Middle frontal gyrus (tissue), 1 donor: ENCODE measurements at regions not wholly inside any gene's neighbourhood (a gene's known extent, or its start where the extent isn't known, plus 50 kb on each side); places are given as distances from the start of the nearest gene placed in this dataset.
"Not testable (repeated sequence)": the region's sequence is repeated elsewhere in the genome, so short reads cannot be mapped to it uniquely, and the experiment has no call there.

Experiments used
- DNase-seq: peaks from one replicate; pipeline ENCODE4 v3.0.0-alpha.2; 2015; ENCODE audit warnings: low spot score; ENCODE audit errors: extremely low spot score

- not testable (repeated sequence) for DNase-seq
These were observed 530.8 kb downstream of the GOLGA6L6 start for GRCh38 chr15:20010759-20011158.

DNA sequence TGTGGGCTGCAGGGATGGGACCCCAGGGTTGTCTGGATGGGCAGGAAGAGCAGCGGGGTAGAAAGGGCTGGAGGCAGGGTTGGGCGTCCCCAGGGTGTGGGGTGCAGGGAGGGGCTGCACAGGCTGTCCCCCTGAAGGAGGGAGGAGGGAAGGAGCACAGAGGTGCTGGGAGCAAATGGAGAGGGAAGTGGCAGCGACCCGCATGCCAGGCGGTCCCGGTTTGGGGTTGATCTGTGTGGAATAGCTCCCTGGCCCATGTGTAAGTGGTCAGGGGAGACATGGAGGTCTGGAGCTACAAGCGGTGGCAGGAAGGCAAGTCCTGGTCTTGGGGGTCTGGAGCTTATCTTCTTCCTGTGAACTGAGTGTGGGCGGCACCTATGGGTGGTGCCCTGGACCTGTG lies 532.0 kb downstream of the GOLGA6L6 start:
- DNase-seq, result not testable (repeated sequence)

- not testable (repeated sequence) for DNase-seq
These were observed 534.3 kb downstream of the GOLGA6L6 start for GRCh38 chr15:20007338-20007737.

- DNase-seq, result not testable (repeated sequence)
These were observed 538.1 kb downstream of the GOLGA6L6 start for GRCh38 chr15:20003471-20003870.

DNA sequence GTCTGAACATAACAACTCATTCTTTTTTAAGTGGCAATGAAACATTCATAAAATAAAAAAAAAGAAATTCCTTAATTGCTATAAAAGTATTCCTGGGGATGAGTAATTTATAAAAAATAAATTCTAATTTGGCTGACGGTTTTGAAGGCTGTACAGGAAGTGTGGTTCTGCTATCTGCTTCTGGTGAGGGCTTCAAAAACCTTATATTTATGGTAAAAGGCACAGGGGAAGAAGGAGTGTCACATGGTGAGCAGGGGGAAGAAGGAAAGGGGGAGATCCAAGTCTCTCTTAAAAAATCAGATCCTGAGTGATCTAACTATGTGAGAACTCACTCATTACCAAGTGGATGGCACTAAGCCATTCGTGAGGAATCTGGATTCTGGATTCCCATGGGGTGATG lies 539.0 kb downstream of the GOLGA6L6 start:
- not testable (repeated sequence) for DNase-seq

GRCh38 chr15:19996574-19997194 lies 544.9 kb downstream of the GOLGA6L6 start:
- not testable (repeated sequence) for DNase-seq

- not testable (repeated sequence) for DNase-seq
These were observed 546.3 kb downstream of the GOLGA6L6 start for GRCh38 chr15:19995296-19995695.

DNA sequence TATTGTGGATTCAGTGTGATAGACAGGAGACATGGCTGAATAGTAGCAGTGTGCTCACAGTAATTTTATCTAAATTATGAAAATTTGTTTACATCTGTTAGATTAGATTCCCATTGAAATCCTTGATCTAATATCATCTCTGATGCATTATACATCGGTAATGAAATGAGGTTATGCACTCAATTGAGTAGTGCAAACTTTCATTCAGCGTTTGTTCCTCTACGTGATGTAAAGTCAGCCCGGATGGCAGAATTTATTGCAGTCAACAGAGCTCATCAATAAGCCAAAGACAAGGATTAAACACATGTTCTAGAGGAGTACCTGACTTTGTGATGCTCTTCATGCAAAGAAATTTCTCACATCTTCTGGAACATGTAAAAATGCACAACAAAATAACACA lies 549.2 kb downstream of the GOLGA6L6 start:
- no peak for DNase-seq

GRCh38 chr15:19988094-19988660 lies 553.4 kb downstream of the GOLGA6L6 start:
- no peak for DNase-seq

DNA sequence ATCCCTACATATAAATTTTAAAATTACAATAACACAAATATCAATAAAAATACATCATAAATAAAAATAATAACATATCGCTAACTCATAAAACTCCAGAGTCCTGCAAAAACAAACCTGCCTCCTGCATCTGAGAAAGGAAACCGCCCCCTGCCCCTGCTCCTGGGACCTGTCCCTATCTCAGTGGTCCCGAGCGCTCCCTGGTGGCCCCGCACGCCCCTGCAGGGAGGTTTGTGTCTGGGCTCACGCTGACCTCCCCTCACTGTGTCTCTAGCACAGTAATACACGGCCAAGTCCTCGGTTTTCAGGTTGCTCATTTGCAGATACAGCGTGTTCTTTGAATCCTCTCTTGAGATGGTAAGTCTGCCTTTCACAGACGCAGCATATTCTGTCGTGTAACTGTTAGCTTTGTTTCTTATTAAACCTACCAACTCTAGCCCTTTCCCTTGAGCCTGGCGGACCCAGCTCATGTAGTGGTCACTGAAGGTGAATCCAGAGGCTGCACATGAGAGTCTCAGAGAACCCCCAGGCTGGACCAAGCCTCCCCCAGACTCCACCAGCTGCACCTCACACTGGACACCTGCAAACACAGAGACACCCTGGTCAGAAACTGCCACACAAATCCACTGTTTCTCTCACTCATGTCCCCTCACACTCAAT lies 554.1 kb downstream of the GOLGA6L6 start:
- no peak for DNase-seq

- no peak for DNase-seq
These were observed 557.5 kb downstream of the GOLGA6L6 start for GRCh38 chr15:19984101-19984500.

GRCh38 chr15:19974998-19975397 lies 566.6 kb downstream of the GOLGA6L6 start:
- no peak for DNase-seq

DNA sequence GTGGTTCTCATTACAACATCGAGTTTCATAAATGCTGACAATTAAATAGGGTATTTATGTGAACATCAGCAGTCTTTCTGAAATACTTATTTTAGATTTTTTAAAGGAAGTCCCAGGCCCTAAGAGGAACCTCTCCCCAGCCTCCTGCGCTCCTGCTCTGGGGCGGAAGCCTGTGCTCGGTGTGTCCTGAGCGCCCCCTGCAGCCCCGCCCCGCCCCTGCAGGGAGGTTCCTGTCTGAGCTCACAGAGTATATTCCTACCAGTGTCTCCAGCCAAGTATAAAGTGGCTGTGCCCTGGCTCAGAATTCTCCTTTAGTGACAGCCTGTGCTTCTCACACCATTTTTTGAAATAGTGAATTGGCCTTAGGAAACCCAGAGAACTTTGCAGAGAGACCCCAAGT lies 567.9 kb downstream of the GOLGA6L6 start:
- no peak for DNase-seq

DNA sequence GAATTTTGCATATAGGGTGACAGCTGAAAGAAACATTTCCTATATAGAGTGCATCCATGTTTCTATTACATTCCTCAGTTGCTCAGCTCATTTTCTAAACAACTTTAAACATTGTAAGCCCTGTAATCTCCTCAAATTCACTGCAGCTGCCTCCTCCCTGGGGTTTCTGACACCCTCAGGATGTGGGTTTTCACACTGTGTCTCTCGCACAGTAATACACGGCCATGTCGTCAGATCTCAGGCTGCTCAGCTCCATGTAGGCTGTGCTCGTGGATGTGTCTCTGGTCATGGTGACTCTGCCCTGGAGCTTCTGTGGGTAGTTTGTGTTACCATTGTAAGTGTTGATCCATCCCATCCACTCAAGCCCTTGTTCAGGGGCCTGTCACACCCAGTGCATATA lies 569.0 kb downstream of the GOLGA6L6 start:
- DNase-seq, result not testable (repeated sequence)

GRCh38 chr15:19965574-19965973 lies 576.0 kb downstream of the GOLGA6L6 start:
- DNase-seq, result not testable (repeated sequence)

DNA sequence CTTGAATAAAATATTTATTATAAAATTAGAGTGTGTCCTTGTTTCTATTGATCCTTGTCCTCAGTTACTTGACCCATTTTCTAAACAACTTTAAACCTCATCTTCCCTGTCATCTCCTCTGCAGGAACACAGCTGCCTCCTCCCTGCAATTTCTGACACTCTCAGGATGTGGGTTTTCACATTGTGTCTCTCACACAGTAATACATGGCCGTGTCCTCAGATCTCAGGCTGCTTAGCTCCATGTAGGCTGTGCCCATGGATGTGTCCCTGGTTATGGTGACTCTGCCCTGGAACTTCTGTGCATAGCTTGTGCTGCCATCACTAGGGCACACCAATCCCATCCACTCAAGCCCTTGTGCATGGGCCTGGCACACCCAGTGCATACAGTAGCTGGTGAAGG lies 577.1 kb downstream of the GOLGA6L6 start:
- DNase-seq, result not testable (repeated sequence)

GRCh38 chr15:19956124-19956796 lies 585.3 kb downstream of the GOLGA6L6 start:
- no peak for DNase-seq

DNA sequence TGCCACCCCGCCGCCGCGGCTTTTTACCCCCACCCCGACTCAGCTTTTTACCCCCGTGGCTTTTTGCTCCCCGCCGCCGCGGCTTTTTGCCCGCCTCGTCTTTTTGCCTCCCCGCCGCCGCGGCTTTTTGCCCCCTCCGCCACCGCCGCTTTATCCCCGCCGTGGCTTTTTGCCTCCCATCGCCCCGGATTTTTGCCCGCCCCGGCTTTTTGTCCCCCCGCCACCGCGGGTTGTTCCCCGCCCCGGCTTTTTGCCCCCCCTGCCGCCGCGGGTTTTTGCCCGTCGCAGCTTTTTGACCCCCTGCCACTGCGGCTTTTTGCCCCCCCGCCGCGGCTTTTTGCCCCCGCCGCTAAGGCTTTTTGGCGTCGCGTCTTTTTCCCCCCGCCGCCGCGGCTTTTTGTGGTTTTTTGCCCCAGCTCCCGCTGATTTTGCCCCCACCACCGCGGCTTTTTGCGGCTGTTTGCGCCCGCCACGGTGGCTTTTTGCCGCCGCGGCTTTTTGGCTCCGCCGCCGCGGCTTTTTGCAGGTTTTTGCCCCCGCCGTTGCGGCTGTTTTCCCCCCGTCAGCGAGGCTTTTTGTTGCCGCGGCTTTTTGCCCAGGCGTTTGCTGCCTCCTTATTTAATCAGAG lies 597.2 kb downstream of the GOLGA6L6 start:
- no peak for DNase-seq

DNA sequence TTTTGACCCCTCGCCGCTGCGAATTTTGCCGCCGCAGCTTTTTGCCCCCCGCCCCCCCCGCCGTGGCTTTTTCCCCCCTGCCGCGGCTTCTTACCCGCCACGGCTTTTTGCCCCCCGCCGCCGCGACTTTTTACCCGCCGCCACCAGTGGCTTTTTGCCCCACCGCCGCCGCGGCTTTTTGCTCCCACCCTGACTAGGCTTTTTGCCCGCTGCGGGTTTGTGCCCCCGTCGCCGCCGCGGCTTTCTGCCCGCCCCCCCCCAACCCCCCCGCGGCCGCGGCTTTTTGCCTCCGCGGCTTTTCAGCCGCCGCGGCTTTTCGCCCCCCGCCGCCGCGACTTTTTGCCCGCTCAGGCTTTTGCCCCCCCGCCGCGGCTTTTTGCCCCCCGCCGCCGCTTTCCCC lies 598.1 kb downstream of the GOLGA6L6 start:
- DNase-seq, result no peak

- not testable (repeated sequence) for DNase-seq
These were observed 638.3 kb downstream of the GOLGA6L6 start for GRCh38 chr15:19903281-19903680.

DNA sequence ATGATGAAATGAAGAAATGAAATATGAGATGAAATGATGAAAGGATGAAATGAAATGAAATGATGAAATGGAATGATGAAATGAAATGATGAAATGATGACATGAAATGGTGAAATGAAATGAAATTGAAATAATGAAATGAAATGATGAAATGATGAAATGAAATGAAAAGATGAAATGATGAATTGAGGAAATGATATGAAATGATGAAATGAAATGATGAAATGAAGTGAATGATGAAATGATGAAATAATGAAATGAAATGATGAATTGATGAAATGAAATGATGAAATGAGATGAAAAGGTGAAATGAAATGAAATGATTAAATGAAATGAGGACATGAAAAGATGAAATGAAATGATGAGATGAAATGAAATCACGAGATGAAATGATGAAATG lies 639.2 kb downstream of the GOLGA6L6 start:
- DNase-seq, result not testable (repeated sequence)

GRCh38 chr15:19901414-19901813 lies 640.2 kb downstream of the GOLGA6L6 start:
- DNase-seq, result not testable (repeated sequence)
